GM23338 (cell line): ENCODE measurements at regions not wholly inside any gene's neighbourhood (a gene's known extent, or its start where the extent isn't known, plus 50 kb on each side); places are given as distances from the start of the nearest gene placed in this dataset.

Experiments
- ATAC-seq: fragments of 200-7000 bp; cut with Tn5 transposase; 3 replicates; pipeline ENCODE4 v1.9.1; 2020
- DNase-seq: peaks from one replicate; pipeline ENCODE4 v3.0.0-alpha.2; 2015; ENCODE audit warnings: low spot score
- H2AFZ ChIP-seq: fragments of 200-600 bp; sonication (generic); 2 replicates; pipeline ENCODE4 v1.8.0; 2016; ENCODE audit warnings: antibody characterized with exemption, mild to moderate bottlenecking, moderate library complexity
- H3F3A ChIP-seq: fragments of 200-600 bp; sonication (generic); replicated peaks from 2 replicates; pipeline ENCODE4 v1.8.0; 2017; ENCODE audit warnings: antibody characterized with exemption, mixed run types, low read depth
- H3K27ac ChIP-seq: fragments of 200-600 bp; sonication (generic); 2 replicates; pipeline ENCODE4 v1.6.1; 2016; ENCODE audit warnings: low read depth
- H3K27me3 ChIP-seq: fragments of 200-600 bp; sonication (generic); 2 replicates; pipeline ENCODE4 v1.8.0; 2016; ENCODE audit warnings: mild to moderate bottlenecking, mixed run types, moderate library complexity; ENCODE audit not compliant: insufficient read depth
- H3K36me3 ChIP-seq: fragments of 200-600 bp; sonication (generic); 2 replicates; pipeline ENCODE4 v1.8.0; 2016; ENCODE audit warnings: mild to moderate bottlenecking; ENCODE audit not compliant: insufficient read depth
- H3K4me1 ChIP-seq: fragments of 200-600 bp; sonication (generic); 2 replicates; pipeline ENCODE4 v1.8.0; 2016; ENCODE audit warnings: mild to moderate bottlenecking, moderate library complexity; ENCODE audit not compliant: insufficient read depth
- H3K4me2 ChIP-seq: fragments of 200-600 bp; sonication (generic); 2 replicates; pipeline ENCODE4 v1.7.1; 2017; ENCODE audit warnings: mixed run types
- H3K4me3 ChIP-seq: fragments of 200-600 bp; sonication (generic); 2 replicates; pipeline ENCODE4 v1.6.1; 2016; ENCODE audit warnings: mixed run types
- H3K79me2 ChIP-seq: fragments of 200-600 bp; sonication (generic); replicated peaks from 2 replicates; pipeline ENCODE4 v1.8.0; 2017; ENCODE audit warnings: mild to moderate bottlenecking; ENCODE audit not compliant: insufficient read depth
- H3K9me2 ChIP-seq: fragments of 200-600 bp; sonication (generic); 2 replicates; pipeline ENCODE4 v1.8.0; 2017; ENCODE audit not compliant: insufficient read depth
- H4K20me1 ChIP-seq: fragments of 200-600 bp; sonication (generic); replicated peaks from 2 replicates; pipeline ENCODE4 v1.8.0; 2017; ENCODE audit warnings: mild to moderate bottlenecking; ENCODE audit not compliant: insufficient read depth
- H3K27ac Mint-ChIP-seq: 2 replicates; pipeline ENCODE4 v1.8.0; 2020; ENCODE audit warnings: inconsistent platforms, mild to moderate bottlenecking, moderate library complexity, mixed read lengths
- H3K27me3 Mint-ChIP-seq: 3 replicates; pipeline ENCODE4 v1.8.0; 2022; ENCODE audit warnings: low read depth, mild to moderate bottlenecking, moderate library complexity, mixed read lengths, inconsistent platforms; ENCODE audit not compliant: insufficient read depth, poor library complexity
- H3K36me3 Mint-ChIP-seq: 3 replicates; pipeline ENCODE4 v1.8.0; 2021; ENCODE audit warnings: low read depth, mild to moderate bottlenecking, inconsistent platforms, moderate library complexity, mixed read lengths
- H3K4me1 Mint-ChIP-seq: 3 replicates; pipeline ENCODE4 v1.8.0; 2020; ENCODE audit warnings: mild to moderate bottlenecking, inconsistent platforms, mixed read lengths
- H3K4me3 Mint-ChIP-seq: 3 replicates; pipeline ENCODE4 v1.8.0; 2021; ENCODE audit warnings: moderate library complexity, mild to moderate bottlenecking, inconsistent platforms, mixed read lengths
- H3K9me3 Mint-ChIP-seq: 3 replicates; pipeline ENCODE4 v1.8.0; 2020; ENCODE audit warnings: moderate library complexity, mild to moderate bottlenecking, inconsistent platforms, mixed read lengths
- JUNB ChIP-seq: IDR thresholded peaks from one replicate; pipeline ENCODE4 v1.6.1; 2016; ENCODE audit warnings: antibody characterized with exemption; ENCODE audit not compliant: unreplicated experiment
- POLR2AphosphoS5 ChIP-seq: IDR thresholded peaks from 2 replicates; pipeline ENCODE4 v1.6.1; 2016; ENCODE audit warnings: antibody characterized with exemption, low read depth
- ZNF114 ChIP-seq: fragments of 250-450 bp; sonication (Bioruptor Pico); IDR thresholded peaks from 2 replicates; pipeline ENCODE4 v1.5.0; 2020; ENCODE audit warnings: mild to moderate bottlenecking, moderate library complexity
- ZNF331 ChIP-seq: fragments of 250-450 bp; sonication (Bioruptor Pico); IDR thresholded peaks from 2 replicates; pipeline ENCODE4 v1.5.0; 2020; ENCODE audit warnings: low read depth, mild to moderate bottlenecking, moderate library complexity
- TF ChIP-seq, protein P1 (sequence below): fragments of 250-450 bp; sonication (Bioruptor Pico); IDR thresholded peaks from 2 replicates; pipeline ENCODE4 v1.5.0; 2020; ENCODE audit warnings: mild to moderate bottlenecking, moderate library complexity

DNA sequence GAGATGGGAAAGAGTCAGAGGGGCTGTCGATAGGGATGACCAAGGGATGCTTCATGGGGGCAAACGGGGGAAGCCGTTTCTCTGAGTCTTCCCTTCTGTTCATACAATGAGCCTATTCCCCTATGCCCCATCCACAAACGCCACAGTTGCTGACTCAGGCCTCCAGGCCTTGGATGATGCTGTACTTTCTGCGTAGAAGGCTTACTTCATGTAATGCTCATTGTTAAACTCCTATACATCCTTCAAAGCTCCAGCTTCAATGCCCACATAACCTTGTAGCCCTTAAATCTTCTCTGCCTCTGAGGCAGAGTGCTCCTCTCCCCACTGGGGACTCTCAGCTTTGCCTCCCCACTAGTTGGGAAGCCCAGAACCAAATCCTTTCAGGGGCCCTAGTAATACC lies 120.3 kb downstream of the PTPRS start:
- no peaks in the 10 kb centered on the region for H3K4me1 ChIP-seq
- DNase-seq (no peak), ATAC-seq (no peak)
- TF ChIP-seq JUNB: no peak
- TF ChIP-seq, protein P1, sequence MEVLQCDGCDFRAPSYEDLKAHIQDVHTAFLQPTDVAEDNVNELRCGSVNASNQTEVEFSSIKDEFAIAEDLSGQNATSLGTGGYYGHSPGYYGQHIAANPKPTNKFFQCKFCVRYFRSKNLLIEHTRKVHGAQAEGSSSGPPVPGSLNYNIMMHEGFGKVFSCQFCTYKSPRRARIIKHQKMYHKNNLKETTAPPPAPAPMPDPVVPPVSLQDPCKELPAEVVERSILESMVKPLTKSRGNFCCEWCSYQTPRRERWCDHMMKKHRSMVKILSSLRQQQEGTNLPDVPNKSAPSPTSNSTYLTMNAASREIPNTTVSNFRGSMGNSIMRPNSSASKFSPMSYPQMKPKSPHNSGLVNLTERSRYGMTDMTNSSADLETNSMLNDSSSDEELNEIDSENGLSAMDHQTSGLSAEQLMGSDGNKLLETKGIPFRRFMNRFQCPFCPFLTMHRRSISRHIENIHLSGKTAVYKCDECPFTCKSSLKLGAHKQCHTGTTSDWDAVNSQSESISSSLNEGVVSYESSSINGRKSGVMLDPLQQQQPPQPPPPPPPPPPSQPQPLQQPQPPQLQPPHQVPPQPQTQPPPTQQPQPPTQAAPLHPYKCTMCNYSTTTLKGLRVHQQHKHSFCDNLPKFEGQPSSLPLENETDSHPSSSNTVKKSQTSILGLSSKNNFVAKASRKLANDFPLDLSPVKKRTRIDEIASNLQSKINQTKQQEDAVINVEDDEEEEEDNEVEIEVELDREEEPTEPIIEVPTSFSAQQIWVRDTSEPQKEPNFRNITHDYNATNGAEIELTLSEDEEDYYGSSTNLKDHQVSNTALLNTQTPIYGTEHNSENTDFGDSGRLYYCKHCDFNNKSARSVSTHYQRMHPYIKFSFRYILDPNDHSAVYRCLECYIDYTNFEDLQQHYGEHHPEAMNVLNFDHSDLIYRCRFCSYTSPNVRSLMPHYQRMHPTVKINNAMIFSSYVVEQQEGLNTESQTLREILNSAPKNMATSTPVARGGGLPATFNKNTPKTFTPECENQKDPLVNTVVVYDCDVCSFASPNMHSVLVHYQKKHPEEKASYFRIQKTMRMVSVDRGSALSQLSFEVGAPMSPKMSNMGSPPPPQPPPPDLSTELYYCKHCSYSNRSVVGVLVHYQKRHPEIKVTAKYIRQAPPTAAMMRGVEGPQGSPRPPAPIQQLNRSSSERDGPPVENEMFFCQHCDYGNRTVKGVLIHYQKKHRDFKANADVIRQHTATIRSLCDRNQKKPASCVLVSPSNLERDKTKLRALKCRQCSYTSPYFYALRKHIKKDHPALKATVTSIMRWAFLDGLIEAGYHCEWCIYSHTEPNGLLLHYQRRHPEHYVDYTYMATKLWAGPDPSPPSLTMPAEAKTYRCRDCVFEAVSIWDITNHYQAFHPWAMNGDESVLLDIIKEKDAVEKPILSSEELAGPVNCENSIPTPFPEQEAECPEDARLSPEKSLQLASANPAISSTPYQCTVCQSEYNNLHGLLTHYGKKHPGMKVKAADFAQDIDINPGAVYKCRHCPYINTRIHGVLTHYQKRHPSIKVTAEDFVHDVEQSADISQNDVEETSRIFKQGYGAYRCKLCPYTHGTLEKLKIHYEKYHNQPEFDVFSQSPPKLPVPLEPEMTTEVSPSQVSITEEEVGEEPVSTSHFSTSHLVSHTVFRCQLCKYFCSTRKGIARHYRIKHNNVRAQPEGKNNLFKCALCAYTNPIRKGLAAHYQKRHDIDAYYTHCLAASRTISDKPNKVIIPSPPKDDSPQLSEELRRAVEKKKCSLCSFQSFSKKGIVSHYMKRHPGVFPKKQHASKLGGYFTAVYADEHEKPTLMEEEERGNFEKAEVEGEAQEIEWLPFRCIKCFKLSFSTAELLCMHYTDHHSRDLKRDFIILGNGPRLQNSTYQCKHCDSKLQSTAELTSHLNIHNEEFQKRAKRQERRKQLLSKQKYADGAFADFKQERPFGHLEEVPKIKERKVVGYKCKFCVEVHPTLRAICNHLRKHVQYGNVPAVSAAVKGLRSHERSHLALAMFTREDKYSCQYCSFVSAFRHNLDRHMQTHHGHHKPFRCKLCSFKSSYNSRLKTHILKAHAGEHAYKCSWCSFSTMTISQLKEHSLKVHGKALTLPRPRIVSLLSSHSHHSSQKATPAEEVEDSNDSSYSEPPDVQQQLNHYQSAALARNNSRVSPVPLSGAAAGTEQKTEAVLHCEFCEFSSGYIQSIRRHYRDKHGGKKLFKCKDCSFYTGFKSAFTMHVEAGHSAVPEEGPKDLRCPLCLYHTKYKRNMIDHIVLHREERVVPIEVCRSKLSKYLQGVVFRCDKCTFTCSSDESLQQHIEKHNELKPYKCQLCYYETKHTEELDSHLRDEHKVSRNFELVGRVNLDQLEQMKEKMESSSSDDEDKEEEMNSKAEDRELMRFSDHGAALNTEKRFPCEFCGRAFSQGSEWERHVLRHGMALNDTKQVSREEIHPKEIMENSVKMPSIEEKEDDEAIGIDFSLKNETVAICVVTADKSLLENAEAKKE (CRISPR knock-in tag): no peak
- H2AFZ ChIP-seq: no peak overlapping the region
- H3K27me3 ChIP-seq: no peaks in the 10 kb centered on the region
- peaks cover 9% of the 10 kb centered on the region for H3K27me3 Mint-ChIP-seq
- no peak overlapping the region for H3K27ac ChIP-seq
- peaks cover 3% of the 10 kb centered on the region; the same call in 2 of the 3 replicates for H3K4me1 Mint-ChIP-seq
- H3K36me3 ChIP-seq: peaks cover 38% of the 10 kb centered on the region
- peaks cover 7% of the 10 kb centered on the region for H4K20me1 ChIP-seq
- no peak overlapping the region; the same call in 1 of the 2 replicates for H3K27ac Mint-ChIP-seq
- H3F3A ChIP-seq: no peaks in the 10 kb centered on the region
- no peaks in the 10 kb centered on the region for H3K79me2 ChIP-seq
- H3K9me2 ChIP-seq: no peaks in the 10 kb centered on the region
- H3K4me3 ChIP-seq: no peak overlapping the region
- peaks cover 75% of the 10 kb centered on the region for H3K36me3 Mint-ChIP-seq
- H3K4me2 ChIP-seq: no peak overlapping the region
- H3K4me3 Mint-ChIP-seq: no peak overlapping the region
- no peaks in the 10 kb centered on the region; the same call in 2 of the 3 replicates for H3K9me3 Mint-ChIP-seq

DNA sequence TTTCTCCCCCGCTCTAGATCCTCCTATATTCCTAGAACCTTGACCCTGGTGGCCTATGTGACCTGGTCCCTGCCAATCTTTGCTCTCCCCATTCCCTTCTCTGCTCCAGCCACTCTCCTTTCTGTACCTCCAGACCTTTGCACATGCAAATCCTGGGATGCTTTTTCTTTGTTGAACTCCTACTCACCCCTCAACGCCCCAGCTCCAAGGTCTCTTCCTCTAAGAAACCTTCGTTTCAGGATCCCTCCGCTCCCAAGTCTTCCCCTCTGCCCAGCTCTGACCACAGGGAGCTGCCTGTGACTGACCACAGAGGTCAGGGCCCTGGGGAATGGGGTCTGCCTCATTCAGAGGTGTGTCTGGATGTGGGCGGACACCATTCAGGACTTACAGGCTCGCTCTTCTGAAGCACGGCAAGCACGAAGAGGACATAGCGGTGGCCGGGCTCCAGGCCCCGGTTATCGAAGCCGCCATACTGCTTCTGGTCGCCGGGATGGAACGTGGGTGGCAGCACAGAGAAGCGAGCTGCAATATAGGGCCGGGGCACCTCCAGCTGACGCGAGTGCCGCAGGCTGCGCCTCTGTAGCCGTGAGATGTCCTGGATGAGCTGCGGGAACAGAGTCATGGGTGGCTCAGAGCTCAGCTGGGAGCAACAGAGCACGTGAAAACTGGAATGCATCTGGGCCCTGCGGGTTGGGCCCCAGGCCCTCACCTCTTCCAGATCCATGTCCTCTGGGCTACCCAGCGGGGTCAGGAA lies 120.9 kb downstream of the PTPRS start:
- Mint-ChIP-seq H3K4me3 (no peak overlapping the region), H3K4me1 (peaks cover 3% of the 10 kb centered on the region; the same call in 2 of the 3 replicates), H3K36me3 (peaks cover 75% of the 10 kb centered on the region), H3K27me3 (peaks cover 10% of the 10 kb centered on the region), H3K9me3 (no peaks in the 10 kb centered on the region; the same call in 2 of the 3 replicates), H3K27ac (no peak overlapping the region)
- ATAC-seq (no peak), DNase-seq (no peak)
- Histone ChIP-seq H3F3A (no peaks in the 10 kb centered on the region), H3K4me1 (no peaks in the 10 kb centered on the region), H4K20me1 (peaks cover 7% of the 10 kb centered on the region), H3K36me3 (peaks cover 36% of the 10 kb centered on the region), H3K27ac (no peak overlapping the region), H3K9me2 (no peaks in the 10 kb centered on the region), H2AFZ (no peak overlapping the region), H3K27me3 (no peaks in the 10 kb centered on the region), H3K4me2 (no peak overlapping the region), H3K79me2 (no peaks in the 10 kb centered on the region), H3K4me3 (no peak overlapping the region)
- no peak for TF ChIP-seq ZNF114
- TF ChIP-seq POLR2AphosphoS5: no peak
- no peak for TF ChIP-seq JUNB
- TF ChIP-seq, protein P1 (CRISPR knock-in tag): no peak
- TF ChIP-seq ZNF331 (CRISPR knock-in tag): no peak
